WI38 (cell line): ENCODE measurements at regions not wholly inside any gene's neighbourhood (a gene's known extent, or its start where the extent isn't known, plus 50 kb on each side); places are given as distances from the start of the nearest gene placed in this dataset.
"Not testable (repeated sequence)": the region's sequence is repeated elsewhere in the genome, so short reads cannot be mapped to it uniquely, and the experiment has no call there.

Experiments
- H3K4me3 ChIP-seq: 2 replicates; pipeline ENCODE4 v1.5.1; 2011; ENCODE audit warnings: low read depth, mild to moderate bottlenecking, control low read depth, low read length
- TF ChIP-seq, protein P1 (sequence below): IDR thresholded peaks from 2 replicates; pipeline ENCODE4 v1.5.1; 2012; ENCODE audit warnings: low read depth, mild to moderate bottlenecking, control low read depth, low read length

GRCh38 chrX:16067886-16068515 is 55.4 kb upstream of the GRPR start:
- TF ChIP-seq, protein P1, sequence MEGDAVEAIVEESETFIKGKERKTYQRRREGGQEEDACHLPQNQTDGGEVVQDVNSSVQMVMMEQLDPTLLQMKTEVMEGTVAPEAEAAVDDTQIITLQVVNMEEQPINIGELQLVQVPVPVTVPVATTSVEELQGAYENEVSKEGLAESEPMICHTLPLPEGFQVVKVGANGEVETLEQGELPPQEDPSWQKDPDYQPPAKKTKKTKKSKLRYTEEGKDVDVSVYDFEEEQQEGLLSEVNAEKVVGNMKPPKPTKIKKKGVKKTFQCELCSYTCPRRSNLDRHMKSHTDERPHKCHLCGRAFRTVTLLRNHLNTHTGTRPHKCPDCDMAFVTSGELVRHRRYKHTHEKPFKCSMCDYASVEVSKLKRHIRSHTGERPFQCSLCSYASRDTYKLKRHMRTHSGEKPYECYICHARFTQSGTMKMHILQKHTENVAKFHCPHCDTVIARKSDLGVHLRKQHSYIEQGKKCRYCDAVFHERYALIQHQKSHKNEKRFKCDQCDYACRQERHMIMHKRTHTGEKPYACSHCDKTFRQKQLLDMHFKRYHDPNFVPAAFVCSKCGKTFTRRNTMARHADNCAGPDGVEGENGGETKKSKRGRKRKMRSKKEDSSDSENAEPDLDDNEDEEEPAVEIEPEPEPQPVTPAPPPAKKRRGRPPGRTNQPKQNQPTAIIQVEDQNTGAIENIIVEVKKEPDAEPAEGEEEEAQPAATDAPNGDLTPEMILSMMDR, result no peak
- H3K4me3 ChIP-seq, result no peak overlapping the region

DNA sequence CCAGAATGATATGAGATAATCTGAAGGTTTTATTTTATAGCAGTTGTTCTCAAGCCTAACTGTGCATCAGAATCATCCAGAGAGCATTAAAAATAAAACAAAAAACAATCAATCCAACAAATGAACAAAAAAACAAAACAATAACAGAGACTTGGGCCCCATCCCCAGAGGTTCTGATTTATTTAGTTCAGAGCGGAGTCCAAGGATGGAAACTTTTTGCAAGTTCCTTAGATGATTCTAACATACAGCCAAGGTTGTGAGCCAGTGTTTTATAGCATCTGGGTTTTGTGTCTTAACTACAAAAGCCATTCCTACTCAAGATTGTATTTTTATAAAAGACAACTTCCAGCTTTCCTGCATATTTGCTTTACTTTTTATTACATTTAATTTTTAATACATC is 59.4 kb upstream of the GRPR start:
- H3K4me3 ChIP-seq, result no peak overlapping the region
- TF ChIP-seq, protein P1, result no peak

DNA sequence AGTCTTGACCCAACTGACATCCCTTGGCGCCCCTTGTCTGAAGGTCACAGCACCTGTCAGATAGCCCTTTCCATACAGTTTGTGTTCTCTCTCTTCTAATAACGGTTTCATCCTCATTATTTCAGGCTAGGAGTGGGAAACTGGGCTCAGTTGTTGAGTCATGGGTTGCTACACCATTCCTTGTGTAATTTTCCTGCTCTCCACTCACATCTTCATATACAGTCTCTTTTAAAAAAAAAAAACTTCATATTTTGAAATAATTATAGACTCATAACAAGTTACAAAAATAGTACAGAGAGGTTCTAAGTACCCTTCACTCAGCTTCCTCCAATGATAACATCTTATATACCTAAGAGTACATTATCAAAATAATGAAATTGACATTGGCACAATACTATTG is 60.2 kb upstream of the GRPR start:
- TF ChIP-seq, protein P1, result no peak

DNA sequence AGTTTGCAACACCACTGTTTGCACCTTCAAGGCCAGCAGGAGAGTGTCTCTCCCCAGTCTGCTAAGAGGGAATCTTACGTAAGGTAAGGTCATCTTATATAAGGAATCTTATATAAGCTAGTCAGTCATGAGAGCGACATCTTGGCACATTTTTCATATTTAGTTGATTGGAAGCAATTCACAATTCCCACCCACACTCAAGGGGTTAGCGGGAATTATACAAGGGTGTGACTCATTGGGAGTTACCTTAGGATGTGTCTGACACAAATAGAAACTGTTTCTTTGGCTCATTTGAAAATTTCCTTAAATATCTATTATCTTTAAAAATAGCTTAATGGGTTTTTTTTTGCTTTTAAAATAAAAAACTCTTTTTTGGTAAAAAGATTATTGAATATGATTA is 62.1 kb upstream of the GRPR start:
- TF ChIP-seq, protein P1, result no peak

More for the DNA sequence above, 60.2 kb upstream of the GRPR start:
- H3K4me3 ChIP-seq, result no peak overlapping the region

GRCh38 chrX:16060252-16060651 is 63.1 kb upstream of the GRPR start:
- H3K4me3 ChIP-seq, result no peak overlapping the region
- TF ChIP-seq, protein P1, result no peak

More for the DNA sequence above, 62.1 kb upstream of the GRPR start:
- no peak overlapping the region for H3K4me3 ChIP-seq

GRCh38 chrX:16049126-16049525 is 74.2 kb upstream of the GRPR start:
- H3K4me3 ChIP-seq, result not testable (repeated sequence)

- TF ChIP-seq, protein P1, result no peak
- H3K4me3 ChIP-seq, result no peak overlapping the region
These were observed 80.4 kb upstream of the GRPR start for GRCh38 chrX:16042980-16043379.

- no peak overlapping the region for H3K4me3 ChIP-seq
These were observed 83.5 kb upstream of the GRPR start for GRCh38 chrX:16039834-16040233.

More at GRCh38 chrX:16039834-16040233, 83.5 kb upstream of the GRPR start:
- TF ChIP-seq, protein P1, result no peak
